NT2/D1 (cell line): ENCODE measurements at regions not wholly inside any gene's neighbourhood (a gene's known extent, or its start where the extent isn't known, plus 50 kb on each side); places are given as distances from the start of the nearest gene placed in this dataset.

Experiments used
- YY1 ChIP-seq: IDR thresholded peaks from 2 replicates; pipeline ENCODE4 v1.6.1; 2011; ENCODE audit not compliant: insufficient read length, insufficient read depth
- ZNF274 ChIP-seq: IDR thresholded peaks from 2 replicates; pipeline ENCODE4 v1.6.1; 2011; ENCODE audit warnings: mild to moderate bottlenecking, low read depth, low read length

GRCh38 chr11:129280027-129280811 lies 88.1 kb upstream of the ARHGAP32 start:
- TF ChIP-seq YY1, result no peak
- no peak for TF ChIP-seq ZNF274
